IPS DF 19.7 (cell line): ENCODE measurements at regions not wholly inside any gene's neighbourhood (a gene's known extent, or its start where the extent isn't known, plus 50 kb on each side); places are given as distances from the start of the nearest gene placed in this dataset.
"Not testable (repeated sequence)": the region's sequence is repeated elsewhere in the genome, so short reads cannot be mapped to it uniquely, and the experiment has no call there.

ENCODE experiments used
- DNase-seq: peaks from one replicate; pipeline ENCODE4 v3.0.0-alpha.2; 2013; ENCODE audit warnings: low read depth, low spot score

GRCh38 chr3:158026236-158026635, 80.0 kb downstream of the SHOX2 start:
- no peak for DNase-seq

- not testable (repeated sequence) for DNase-seq
Measured at GRCh38 chr3:158019897-158020296, 86.3 kb downstream of the SHOX2 start.

- no peak for DNase-seq
Measured at GRCh38 chr3:158018462-158018861, 87.8 kb downstream of the SHOX2 start.

- no peak for DNase-seq
Measured at GRCh38 chr3:158012901-158013300, 93.3 kb downstream of the SHOX2 start.

GRCh38 chr3:158005391-158006100, 100.7 kb downstream of the SHOX2 start:
- DNase-seq: no peak

GRCh38 chr3:157999246-157999645, 107.0 kb downstream of the SHOX2 start:
- no peak for DNase-seq

- DNase-seq: no peak
Measured at GRCh38 chr3:157982359-157982758, 123.9 kb downstream of the SHOX2 start.

GRCh38 chr3:157981819-157982218, 124.4 kb downstream of the SHOX2 start:
- DNase-seq: no peak

GRCh38 chr3:157979022-157979421, 127.2 kb downstream of the SHOX2 start:
- DNase-seq: no peak

GRCh38 chr3:157961665-157962064, 144.6 kb downstream of the SHOX2 start:
- no peak for DNase-seq

- DNase-seq: no peak
Measured at GRCh38 chr3:157958457-157958856, 147.8 kb downstream of the SHOX2 start.

- no peak for DNase-seq
Measured at GRCh38 chr3:157956850-157957249, 149.4 kb downstream of the SHOX2 start.

- DNase-seq: no peak
Measured at GRCh38 chr3:157956176-157956575, 150.0 kb downstream of the SHOX2 start.

GRCh38 chr3:157953565-157953964, 152.7 kb downstream of the SHOX2 start:
- no peak for DNase-seq

GRCh38 chr3:157948605-157949383, 157.4 kb downstream of the SHOX2 start:
- DNase-seq: no peak

- no peak for DNase-seq
Measured at GRCh38 chr3:157939166-157939565, 167.1 kb downstream of the SHOX2 start.

- DNase-seq: no peak
Measured at GRCh38 chr3:157938154-157938779, 168.0 kb downstream of the SHOX2 start.

GRCh38 chr3:157931517-157931916, 174.7 kb downstream of the SHOX2 start:
- DNase-seq: no peak

- no peak for DNase-seq
Measured at GRCh38 chr3:157930000-157930780, 176.0 kb downstream of the SHOX2 start.

GRCh38 chr3:157926822-157927221, 179.4 kb downstream of the SHOX2 start:
- no peak for DNase-seq

GRCh38 chr3:157922614-157923013, 183.6 kb downstream of the SHOX2 start:
- DNase-seq: no peak

- no peak for DNase-seq
Measured at GRCh38 chr3:157921811-157922210, 184.4 kb downstream of the SHOX2 start.
